ENCODE measurements at regions not wholly inside any gene's neighbourhood (a gene's known extent, or its start where the extent isn't known, plus 50 kb on each side); places are given as distances from the start of the nearest gene placed in this dataset.
A peak's percentile ranks its signal among the peaks of the same experiment; 100 is the strongest.

- Histone ChIP-seq H3K36me3 (ENCODE audit: control insufficient read depth in 1 of 2, insufficient read depth in 2 of 2, low read length in 2 of 2) (no peaks in the 10 kb centered on the region), H3K18ac (ENCODE audit: low read length) (no peak overlapping the region), H2AK5ac (ENCODE audit: low read length) (no peak overlapping the region), H2AFZ (ENCODE audit: insufficient read depth, low read length, poor library complexity) (peak overlapping the region; percentile 69), H3K9ac (ENCODE audit: low read length) (peak overlapping the region; percentile 72), H2BK12ac (ENCODE audit: low read length) (no peak overlapping the region), H4K8ac (ENCODE audit: low read depth, low read length) (peak overlapping the region; percentile 62), H3K9me3 (ENCODE audit: insufficient read depth, low read depth, low read length) (no peaks in the 10 kb centered on the region), H3K27me3 (ENCODE audit: insufficient read depth, low read length) (no peaks in the 10 kb centered on the region), H4K91ac (ENCODE audit: low read depth, low read length) (peak overlapping the region; percentile 61), H4K12ac (ENCODE audit: low read depth, low read length) (no peak overlapping the region), H2BK5ac (ENCODE audit: low read depth, low read length, poor library complexity) (no peak overlapping the region), H3K4me1 (ENCODE audit: control insufficient read depth in 1 of 2, insufficient read depth in 2 of 2, low read length in 2 of 2) (no peaks in the 10 kb centered on the region), H3K79me1 (ENCODE audit: low read length) (no peaks in the 10 kb centered on the region), H3K4ac (ENCODE audit: low read depth, low read length) (no peak overlapping the region), H3K79me2 (ENCODE audit: control insufficient read depth, insufficient read depth, low read length, poor library complexity) (no peaks in the 10 kb centered on the region), H3K23ac (ENCODE audit: low read length) (no peak overlapping the region), H3K14ac (ENCODE audit: low read length) (no peak overlapping the region), H3K27ac (ENCODE audit: low read depth, low read length) (no peak overlapping the region), H3K4me3 (ENCODE audit: low read depth, low read length) (peak overlapping the region; percentile 68), H2BK120ac (ENCODE audit: insufficient read depth, low read length, poor library complexity) (no peak overlapping the region), H3K4me2 (ENCODE audit: low read length) (peak overlapping the region; percentile 99)
- DNase-seq, result peak in 1 of 2 donors; percentile 40
- no CpG with 5 or more reads among the region's 8 CpGs for WGBS (ENCODE audit: extremely low coverage, insufficient coverage, insufficient read length)
Measured at GRCh38 chr6:117829594-117830319, 77.3 kb upstream of the SLC35F1 start.

- Histone ChIP-seq H2AFZ (ENCODE audit: insufficient read depth, low read length, poor library complexity) (no peak overlapping the region), H2AK5ac (ENCODE audit: low read length) (no peak overlapping the region), H2BK5ac (ENCODE audit: low read depth, low read length, poor library complexity) (no peak overlapping the region), H4K8ac (ENCODE audit: low read depth, low read length) (no peak overlapping the region), H3K79me1 (ENCODE audit: low read length) (no peaks in the 10 kb centered on the region), H3K14ac (ENCODE audit: low read length) (no peak overlapping the region), H3K4ac (ENCODE audit: low read depth, low read length) (no peak overlapping the region), H3K27ac (ENCODE audit: low read depth, low read length) (no peak overlapping the region), H2BK12ac (ENCODE audit: low read length) (no peak overlapping the region), H3K4me3 (ENCODE audit: low read depth, low read length) (no peak overlapping the region), H4K91ac (ENCODE audit: low read depth, low read length) (no peak overlapping the region), H3K4me2 (ENCODE audit: low read length) (no peak overlapping the region), H3K9me3 (ENCODE audit: insufficient read depth, low read depth, low read length) (no peaks in the 10 kb centered on the region), H3K23ac (ENCODE audit: low read length) (no peak overlapping the region), H2BK120ac (ENCODE audit: insufficient read depth, low read length, poor library complexity) (no peak overlapping the region), H3K36me3 (ENCODE audit: control insufficient read depth in 1 of 2, insufficient read depth in 2 of 2, low read length in 2 of 2) (no peaks in the 10 kb centered on the region), H3K27me3 (ENCODE audit: insufficient read depth, low read length) (no peaks in the 10 kb centered on the region), H3K4me1 (ENCODE audit: control insufficient read depth in 1 of 2, insufficient read depth in 2 of 2, low read length in 2 of 2) (no peaks in the 10 kb centered on the region), H3K9ac (ENCODE audit: low read length) (no peak overlapping the region), H3K18ac (ENCODE audit: low read length) (no peak overlapping the region), H4K12ac (ENCODE audit: low read depth, low read length) (no peak overlapping the region), H3K79me2 (ENCODE audit: control insufficient read depth, insufficient read depth, low read length, poor library complexity) (no peaks in the 10 kb centered on the region)
- WGBS (ENCODE audit: extremely low coverage, insufficient coverage, insufficient read length), result no CpG with 5 or more reads among the region's 3 CpGs
- no peak for DNase-seq
Measured at GRCh38 chr6:117837261-117837660, 69.8 kb upstream of the SLC35F1 start.

GRCh38 chr6:117840541-117840983, 66.5 kb upstream of the SLC35F1 start:
- peak overlapping the region; percentile 64 for H3K23ac ChIP-seq (ENCODE audit: low read length)
- no peak overlapping the region for H2BK12ac ChIP-seq (ENCODE audit: low read length)
- H4K12ac ChIP-seq (ENCODE audit: low read depth, low read length), result no peak overlapping the region
- no peak overlapping the region for H4K91ac ChIP-seq (ENCODE audit: low read depth, low read length)
- no peaks in the 10 kb centered on the region for H3K4me1 ChIP-seq (ENCODE audit: control insufficient read depth in 1 of 2, insufficient read depth in 2 of 2, low read length in 2 of 2)
- H3K9me3 ChIP-seq (ENCODE audit: insufficient read depth, low read depth, low read length), result no peaks in the 10 kb centered on the region
- H3K4me2 ChIP-seq (ENCODE audit: low read length), result no peak overlapping the region
- H3K9ac ChIP-seq (ENCODE audit: low read length), result no peak overlapping the region
- no peak overlapping the region for H3K4ac ChIP-seq (ENCODE audit: low read depth, low read length)
- H2AFZ ChIP-seq (ENCODE audit: insufficient read depth, low read length, poor library complexity), result no peak overlapping the region
- H4K8ac ChIP-seq (ENCODE audit: low read depth, low read length), result no peak overlapping the region
- no peak overlapping the region for H3K14ac ChIP-seq (ENCODE audit: low read length)
- H3K79me2 ChIP-seq (ENCODE audit: control insufficient read depth, insufficient read depth, low read length, poor library complexity), result no peaks in the 10 kb centered on the region
- DNase-seq, result peak; percentile 5 to 76
- no peak overlapping the region for H3K4me3 ChIP-seq (ENCODE audit: low read depth, low read length)
- no peaks in the 10 kb centered on the region for H3K79me1 ChIP-seq (ENCODE audit: low read length)
- H2BK120ac ChIP-seq (ENCODE audit: insufficient read depth, low read length, poor library complexity), result no peak overlapping the region
- no peaks in the 10 kb centered on the region for H3K36me3 ChIP-seq (ENCODE audit: control insufficient read depth in 1 of 2, insufficient read depth in 2 of 2, low read length in 2 of 2)
- H3K27ac ChIP-seq (ENCODE audit: low read depth, low read length), result no peak overlapping the region
- H2AK5ac ChIP-seq (ENCODE audit: low read length), result no peak overlapping the region
- no peaks in the 10 kb centered on the region for H3K27me3 ChIP-seq (ENCODE audit: insufficient read depth, low read length)
- no peak overlapping the region for H2BK5ac ChIP-seq (ENCODE audit: low read depth, low read length, poor library complexity)
- no peak overlapping the region for H3K18ac ChIP-seq (ENCODE audit: low read length)
- whole genome bisulfite sequencing (ENCODE audit: extremely low coverage, insufficient coverage, insufficient read length), result no CpG with 5 or more reads among the region's 2 CpGs

- H2BK12ac ChIP-seq (ENCODE audit: low read length), result no peak overlapping the region
- DNase-seq, result no peak
- no peak overlapping the region for H2AK5ac ChIP-seq (ENCODE audit: low read length)
- no peak overlapping the region for H3K4ac ChIP-seq (ENCODE audit: low read depth, low read length)
- no peak overlapping the region for H3K18ac ChIP-seq (ENCODE audit: low read length)
- no peak overlapping the region for H3K23ac ChIP-seq (ENCODE audit: low read length)
- H3K27me3 ChIP-seq (ENCODE audit: insufficient read depth, low read length), result no peaks in the 10 kb centered on the region
- H3K79me1 ChIP-seq (ENCODE audit: low read length), result no peaks in the 10 kb centered on the region
- H4K8ac ChIP-seq (ENCODE audit: low read depth, low read length), result no peak overlapping the region
- H3K9ac ChIP-seq (ENCODE audit: low read length), result no peak overlapping the region
- H3K36me3 ChIP-seq (ENCODE audit: control insufficient read depth in 1 of 2, insufficient read depth in 2 of 2, low read length in 2 of 2), result no peaks in the 10 kb centered on the region
- no peaks in the 10 kb centered on the region for H3K9me3 ChIP-seq (ENCODE audit: insufficient read depth, low read depth, low read length)
- no peak overlapping the region for H2BK5ac ChIP-seq (ENCODE audit: low read depth, low read length, poor library complexity)
- no peak overlapping the region for H3K4me3 ChIP-seq (ENCODE audit: low read depth, low read length)
- H3K14ac ChIP-seq (ENCODE audit: low read length), result no peak overlapping the region
- no peak overlapping the region for H4K91ac ChIP-seq (ENCODE audit: low read depth, low read length)
- H4K12ac ChIP-seq (ENCODE audit: low read depth, low read length), result no peak overlapping the region
- no peak overlapping the region for H3K27ac ChIP-seq (ENCODE audit: low read depth, low read length)
- no peaks in the 10 kb centered on the region for H3K79me2 ChIP-seq (ENCODE audit: control insufficient read depth, insufficient read depth, low read length, poor library complexity)
- no peaks in the 10 kb centered on the region for H3K4me1 ChIP-seq (ENCODE audit: control insufficient read depth in 1 of 2, insufficient read depth in 2 of 2, low read length in 2 of 2)
- H3K4me2 ChIP-seq (ENCODE audit: low read length), result no peak overlapping the region
- no peak overlapping the region for H2AFZ ChIP-seq (ENCODE audit: insufficient read depth, low read length, poor library complexity)
- no peak overlapping the region for H2BK120ac ChIP-seq (ENCODE audit: insufficient read depth, low read length, poor library complexity)
Measured at GRCh38 chr6:117847912-117848311, 59.2 kb upstream of the SLC35F1 start.

Measured in trophoblast cell (in vitro differentiated cells and primary cell).